GM04503 (cell line): ENCODE measurements at regions not wholly inside any gene's neighbourhood (a gene's known extent, or its start where the extent isn't known, plus 50 kb on each side); places are given as distances from the start of the nearest gene placed in this dataset.

ENCODE experiments used
- DNase-seq: peaks from one replicate; pipeline ENCODE4 v3.0.0-alpha.2; 2012; ENCODE audit warnings: low read depth

DNA sequence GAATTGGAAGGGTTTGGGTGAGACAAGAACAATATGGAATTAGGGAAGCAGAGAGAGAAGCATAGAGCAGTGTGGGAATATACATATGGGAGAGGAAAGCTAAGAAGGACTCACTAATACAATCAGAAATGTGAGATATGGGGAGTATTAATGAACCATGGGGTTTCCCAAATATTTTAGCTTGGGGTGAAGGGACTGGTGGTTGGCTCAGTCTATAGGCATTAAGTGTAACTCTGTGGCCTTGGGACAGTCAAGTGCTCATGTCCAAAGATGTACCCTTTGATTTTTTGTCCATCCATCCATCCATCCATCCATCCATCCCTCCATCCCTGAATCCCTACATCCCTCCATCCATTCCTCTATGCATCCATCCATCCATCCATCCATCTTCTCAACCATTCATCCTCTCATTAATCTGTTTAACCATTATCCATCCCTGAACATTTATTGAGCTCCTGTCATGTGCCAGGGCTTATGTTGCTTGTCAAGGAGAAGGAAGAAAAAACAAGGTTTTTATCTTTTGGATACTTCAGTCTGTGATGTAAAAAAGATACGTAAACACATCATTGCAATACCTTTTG lies 263.4 kb upstream of the CHD6 start:
- no peak for DNase-seq

DNA sequence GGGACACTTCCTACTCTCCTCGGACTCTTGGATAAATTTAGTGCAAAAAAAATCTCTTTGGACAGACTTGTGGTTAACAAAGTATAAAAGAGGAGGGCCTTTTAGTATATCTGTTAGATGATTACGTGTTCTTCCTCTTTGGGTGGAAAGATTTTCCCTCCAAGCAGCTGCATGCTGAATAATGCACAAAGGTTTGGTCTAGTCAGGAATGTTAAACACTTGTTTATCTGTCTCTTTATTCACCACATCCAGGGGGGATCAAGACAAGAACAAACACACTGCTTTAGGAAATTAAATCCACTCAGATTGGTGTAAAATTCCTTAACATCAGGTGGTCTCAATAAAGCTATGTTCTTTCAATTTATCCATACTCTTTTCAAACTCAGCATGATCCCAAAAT lies 260.9 kb upstream of the CHD6 start:
- DNase-seq: no peak

GRCh38 chr20:41877911-41878310 lies 259.7 kb upstream of the CHD6 start:
- no peak for DNase-seq

- no peak for DNase-seq
These were observed 256.5 kb upstream of the CHD6 start for GRCh38 chr20:41874658-41875057.

DNA sequence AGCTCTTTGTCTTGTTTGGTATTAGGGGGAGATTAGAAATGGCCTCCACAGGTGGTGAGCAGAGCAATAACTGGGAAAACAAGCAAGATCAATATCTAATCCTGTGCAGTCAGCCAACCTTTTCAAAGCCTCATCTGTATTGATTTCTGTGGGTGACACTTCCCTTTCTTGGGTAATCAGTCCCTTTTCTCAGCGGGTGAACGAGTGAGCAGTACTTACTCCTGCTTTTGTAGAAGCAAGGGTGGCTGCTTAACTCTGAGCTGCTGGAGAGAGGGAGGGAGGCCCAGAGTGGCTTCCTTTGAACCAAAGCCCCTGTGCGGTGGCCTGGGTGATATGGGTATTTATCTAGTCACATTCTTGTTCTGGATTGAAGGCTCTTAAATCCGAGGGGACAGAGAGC lies 254.8 kb upstream of the CHD6 start:
- DNase-seq: no peak

GRCh38 chr20:41870869-41871462 lies 252.8 kb upstream of the CHD6 start:
- DNase-seq: no peak

DNA sequence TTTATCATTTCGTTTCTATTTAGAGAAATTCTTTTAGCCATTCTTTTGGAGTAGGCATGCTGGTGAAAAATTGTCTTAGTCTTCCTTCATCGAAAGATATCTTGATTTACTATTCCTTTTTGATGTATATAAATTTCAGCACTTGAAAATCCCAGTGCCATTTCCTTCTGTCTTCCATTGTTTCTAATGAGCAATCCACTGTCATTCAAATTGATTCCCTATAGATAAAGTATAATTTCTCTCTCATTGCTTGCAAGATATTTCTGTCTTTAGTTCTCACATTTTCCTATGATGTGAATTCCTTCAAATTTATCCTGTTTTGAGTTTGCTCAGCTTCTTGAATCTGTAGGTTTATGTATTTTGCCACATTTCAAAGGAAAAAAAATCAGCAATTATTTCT lies 251.1 kb upstream of the CHD6 start:
- DNase-seq: no peak

DNA sequence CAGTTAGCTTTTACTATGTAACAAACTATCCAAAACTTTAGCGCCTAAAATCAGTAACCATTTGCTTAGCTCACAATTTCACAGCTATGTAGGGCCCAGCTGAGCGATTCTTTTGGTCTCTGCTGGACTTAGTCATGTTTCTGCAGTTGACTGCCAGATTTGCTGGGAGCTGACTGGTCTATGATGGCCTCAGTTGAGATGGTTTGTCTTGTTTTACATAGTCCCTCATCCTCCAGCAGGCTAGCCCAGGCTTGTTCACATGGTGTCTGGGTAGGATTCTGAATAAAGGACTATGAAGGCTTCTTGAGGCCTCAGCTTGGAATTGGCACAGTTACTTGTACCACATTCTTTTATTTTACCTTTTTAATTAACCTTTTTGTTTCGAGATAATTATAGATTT lies 247.8 kb upstream of the CHD6 start:
- no peak for DNase-seq

DNA sequence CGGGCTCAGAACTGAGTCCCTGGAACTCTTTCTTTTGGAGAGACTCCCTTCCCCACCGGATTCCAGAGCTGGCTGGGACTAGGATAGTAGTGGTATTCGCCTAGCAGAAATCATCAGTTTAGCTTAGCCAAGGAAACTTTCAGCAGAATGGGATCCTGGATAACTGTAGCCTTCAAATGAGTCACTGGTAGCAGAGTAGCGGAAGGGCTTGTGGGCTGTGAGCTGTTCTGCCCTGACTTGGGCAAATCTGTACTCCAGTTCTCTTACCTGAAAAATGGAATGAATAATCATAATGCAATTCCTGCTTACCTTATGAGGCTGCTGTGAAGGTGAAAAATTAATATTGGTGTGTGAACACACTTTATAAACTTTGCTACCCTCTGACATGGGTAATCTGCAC lies 244.3 kb upstream of the CHD6 start:
- no peak for DNase-seq

DNA sequence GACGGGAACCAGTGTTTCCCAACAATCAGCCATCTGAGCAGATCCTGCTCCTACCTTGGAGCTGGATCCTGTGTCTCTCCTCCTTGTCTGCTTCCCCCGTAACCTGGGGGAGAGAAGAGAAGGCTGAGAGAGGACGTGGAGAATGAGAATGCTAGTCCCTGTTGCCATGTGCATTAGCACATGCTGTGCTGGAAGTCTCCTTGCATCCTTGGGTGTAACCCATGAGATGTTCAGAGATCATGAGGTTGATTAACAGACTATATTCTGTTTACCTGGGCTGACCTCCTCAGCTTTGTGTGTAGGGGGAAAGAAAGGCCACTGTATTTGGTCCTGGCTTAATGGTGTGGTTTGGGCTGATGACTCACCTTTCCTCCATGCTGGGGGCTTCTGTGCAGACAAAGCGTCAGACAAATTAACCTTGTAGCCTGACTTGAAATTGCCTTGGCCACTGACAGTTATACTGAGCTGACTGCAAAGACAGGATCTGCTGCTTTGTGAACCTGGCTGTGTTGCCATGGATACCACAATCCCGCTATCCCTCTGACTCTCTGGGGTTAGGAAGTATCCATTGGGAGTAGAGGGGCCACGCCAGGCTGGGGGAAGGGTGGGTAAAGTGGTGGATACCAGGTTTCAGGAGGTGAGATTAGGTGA lies 243.7 kb upstream of the CHD6 start:
- DNase-seq: no peak

GRCh38 chr20:41854765-41855164 lies 236.6 kb upstream of the CHD6 start:
- no peak for DNase-seq

DNA sequence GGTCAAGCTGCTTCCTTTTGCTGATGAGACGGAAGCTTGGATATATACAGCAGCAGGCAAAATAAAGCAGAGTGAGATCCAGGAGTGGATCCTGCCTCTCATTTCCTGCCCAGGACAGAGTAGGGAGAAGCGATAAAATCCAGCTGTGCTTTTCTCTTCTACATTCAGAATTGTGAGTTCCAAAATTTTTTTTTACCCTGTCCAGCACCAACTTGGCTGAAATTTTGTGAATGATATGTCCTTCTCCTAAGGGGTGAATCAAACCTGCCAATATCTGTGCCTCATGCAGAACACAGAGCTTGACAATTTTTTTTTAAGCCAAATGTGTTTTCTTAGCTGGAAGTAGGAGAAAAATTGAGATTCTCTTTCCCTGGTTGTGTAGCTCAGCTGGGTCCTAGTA lies 235.6 kb upstream of the CHD6 start:
- DNase-seq: no peak

DNA sequence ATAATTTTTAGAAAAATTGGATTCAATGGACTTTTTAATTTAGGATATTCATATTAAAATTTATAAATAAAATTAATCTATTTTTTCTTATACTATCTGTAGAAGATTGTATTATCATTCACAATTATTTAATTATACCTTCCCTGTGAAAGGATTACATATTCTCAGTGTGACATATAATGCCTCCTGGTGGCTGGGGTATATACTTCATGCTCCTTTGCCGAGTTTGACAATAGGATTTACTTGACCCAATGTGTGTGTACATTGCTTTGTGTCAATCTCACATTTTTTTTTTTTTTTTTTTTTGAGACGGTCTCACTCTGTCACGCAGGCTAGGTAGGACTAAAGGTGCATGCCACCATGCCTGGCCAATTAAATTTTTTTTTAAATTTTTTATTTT lies 230.0 kb upstream of the CHD6 start:
- DNase-seq: no peak

- no peak for DNase-seq
These were observed 219.6 kb upstream of the CHD6 start for GRCh38 chr20:41837669-41838224.

GRCh38 chr20:41833739-41834138 lies 215.6 kb upstream of the CHD6 start:
- no peak for DNase-seq

- no peak for DNase-seq
These were observed 212.5 kb upstream of the CHD6 start for GRCh38 chr20:41830702-41831101.

- no peak for DNase-seq
These were observed 201.3 kb upstream of the CHD6 start for GRCh38 chr20:41819436-41819835.

- DNase-seq: no peak
These were observed 200.8 kb upstream of the CHD6 start for GRCh38 chr20:41818991-41819390.

DNA sequence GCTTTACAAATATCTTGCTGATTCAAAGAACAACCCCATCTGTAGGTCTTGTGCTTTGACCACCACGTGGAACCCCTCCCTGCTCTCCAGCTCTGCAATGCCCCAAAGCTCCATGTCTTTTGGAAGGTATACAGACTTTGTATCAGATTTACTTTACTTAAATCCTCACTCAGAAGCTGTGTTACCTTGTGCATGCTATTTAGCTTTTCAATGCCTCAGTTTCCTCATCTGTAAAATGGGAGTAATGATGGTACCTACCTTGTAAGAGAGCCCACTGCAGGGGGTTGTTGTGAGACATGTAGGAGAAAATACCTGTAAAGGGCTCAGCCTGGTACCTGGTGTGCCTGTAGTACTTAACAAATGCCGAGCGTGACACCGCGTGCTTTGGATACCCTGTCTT lies 200.2 kb upstream of the CHD6 start:
- no peak for DNase-seq

DNA sequence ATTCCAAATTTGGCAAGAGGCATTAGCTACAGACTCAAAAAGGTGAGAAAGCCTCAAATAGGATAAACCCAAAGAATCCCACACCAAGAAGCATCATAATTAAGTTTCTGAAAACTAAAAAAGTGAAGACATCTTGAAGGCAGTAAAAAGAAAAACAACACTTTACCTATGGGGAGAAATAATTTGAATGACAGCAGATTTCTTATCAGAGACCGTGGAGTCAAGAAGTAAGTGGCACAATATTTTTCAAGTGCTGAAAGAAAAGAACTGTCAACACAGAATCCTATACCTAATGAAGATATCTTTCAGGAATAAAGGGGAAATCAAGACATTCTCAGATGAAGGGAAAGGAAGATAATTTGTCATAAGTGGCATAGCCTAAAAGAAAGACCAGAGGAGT lies 193.3 kb upstream of the CHD6 start:
- no peak for DNase-seq

DNA sequence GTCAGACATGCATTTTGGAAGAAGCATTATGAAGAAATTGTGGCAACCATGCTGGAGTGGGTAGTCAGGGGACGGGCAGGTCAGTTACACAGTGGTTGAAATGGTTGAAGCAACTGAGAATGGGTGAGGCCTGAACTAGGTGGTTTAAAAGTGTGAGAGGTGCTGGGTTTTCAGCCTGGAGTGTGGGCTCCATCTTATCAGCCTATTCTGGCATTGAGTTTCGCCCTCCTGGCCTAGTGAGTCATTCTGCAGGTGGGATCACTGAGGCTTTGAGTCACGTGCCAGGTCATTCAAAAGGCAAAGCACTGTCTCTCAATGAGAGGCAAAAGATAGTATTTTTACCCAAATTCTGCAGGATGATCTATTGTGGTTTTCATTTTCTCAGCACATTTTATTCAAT lies 181.9 kb upstream of the CHD6 start:
- DNase-seq: no peak

DNA sequence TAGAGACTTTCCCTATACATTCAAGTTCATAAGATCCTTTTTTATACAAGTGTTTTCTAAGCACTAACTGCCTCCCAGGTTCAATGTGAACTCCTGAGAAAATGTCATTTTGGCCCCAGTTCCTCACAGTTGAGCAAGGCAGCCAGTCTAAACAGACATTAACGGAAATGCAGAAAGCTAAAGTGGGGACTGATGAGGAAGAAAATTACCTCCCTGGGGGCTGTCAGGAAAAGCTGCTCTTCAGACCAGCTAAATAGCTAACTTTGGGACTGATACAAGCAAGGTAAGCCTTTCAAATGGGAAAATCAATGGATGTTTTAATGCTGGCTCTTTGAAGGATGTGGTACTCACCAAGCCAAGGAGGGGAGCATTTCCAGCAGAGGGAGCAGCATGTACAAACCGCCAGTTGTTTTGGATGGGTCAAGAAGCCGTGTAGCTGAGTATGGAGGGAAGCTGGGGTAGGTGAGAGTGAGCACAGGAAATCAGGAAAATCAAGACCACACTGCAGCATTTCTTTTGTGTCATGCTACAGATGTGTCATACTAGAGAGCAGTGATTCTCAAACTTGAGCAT lies 180.8 kb upstream of the CHD6 start:
- no peak for DNase-seq

DNA sequence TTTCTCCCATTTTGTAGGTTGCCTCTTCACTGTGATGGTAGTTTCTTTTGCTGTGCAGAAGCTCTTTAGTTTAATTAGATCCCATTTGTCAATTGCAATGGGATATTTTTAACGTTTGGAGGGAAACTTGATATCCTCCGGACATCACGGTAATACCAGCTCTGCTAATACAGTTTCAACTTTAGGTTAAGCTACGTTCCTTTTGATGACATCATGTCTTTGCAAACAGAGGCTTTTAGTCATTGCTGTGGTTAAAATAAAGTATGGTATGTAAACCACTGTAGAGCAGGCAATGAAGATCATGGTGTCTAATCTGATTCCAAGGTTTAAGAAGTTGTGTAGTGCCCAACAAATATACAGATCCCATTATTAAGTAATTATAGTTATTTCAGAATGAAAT lies 168.0 kb upstream of the CHD6 start:
- no peak for DNase-seq
